Ovary (tissue), 7 donors: ENCODE measurements at regions not wholly inside any gene's neighbourhood (a gene's known extent, or its start where the extent isn't known, plus 50 kb on each side); places are given as distances from the start of the nearest gene placed in this dataset.

Experiments used
- DNase-seq, 5 donors: peaks; one replicate each; pipeline ENCODE4 v3.0.0-alpha.2; 2019 to 2020
- H3K27ac ChIP-seq, 2 donors: fragments of 200-600 bp; one replicate each; pipeline versions ENCODE4 v1.5.1 to v1.8.0; 2019 to 2022
- H3K27me3 ChIP-seq: fragments of 200-600 bp; one replicate; pipeline ENCODE4 v1.8.0; 2022
- H3K36me3 ChIP-seq: fragments of 200-600 bp; sonication (generic); one replicate; pipeline ENCODE4 v1.5.1; 2019
- H3K4me1 ChIP-seq: one replicate; pipeline ENCODE4 v1.8.1; 2013; ENCODE audit warnings: mild to moderate bottlenecking, moderate library complexity; ENCODE audit not compliant: insufficient read depth
- H3K4me3 ChIP-seq: fragments of 200-600 bp; sonication (generic); one replicate; pipeline ENCODE4 v1.5.1; 2017
- H3K9me3 ChIP-seq, 2 donors: fragments of 200-600 bp in 1 of 2; sonication (generic) in 1 of 2; one replicate each; pipeline versions ENCODE4 v1.5.1 to v1.8.1; 2013 to 2019; ENCODE audit warnings: mild to moderate bottlenecking in 1 of 2, moderate library complexity in 1 of 2
- CTCF ChIP-seq, 3 donors: fragments of 450-650 bp in 2 of 3; fragments of 200-600 bp in 1 of 3; IDR thresholded peaks; one replicate each; pipeline versions ENCODE4 v1.5.1 to v1.8.0; 2016 to 2022; ENCODE audit warnings: antibody characterized with exemption in 3 of 3, mild to moderate bottlenecking in 1 of 3
- EP300 ChIP-seq: sonication (generic); formaldehyde crosslinking; IDR thresholded peaks from one replicate; pipeline ENCODE4 v1.6.1; 2017; ENCODE audit warnings: antibody characterized with exemption
- POLR2A ChIP-seq: fragments of 450-650 bp; IDR thresholded peaks from one replicate; pipeline ENCODE4 v1.6.1; 2017; ENCODE audit warnings: antibody characterized with exemption, mild to moderate bottlenecking, moderate library complexity
- WGBS, 3 donors: extraction: QIAGEN DNeasy Blood & Tissue Kit in 1 of 3; methylation state at CpG; one replicate each; pipeline versions ENCODE4 v1.1.5 to v1.1.7; 2013 to 2017; 5-methylcytosine and 5-hydroxymethylcytosine counted together
- intact Hi-C, 4 donors: fragments of 100-400 bp; cut with DNase I; formaldehyde crosslinking; loops; one replicate each; pipeline versions ENCODE4 v1.11.0 to v1.15.1; 2022 to 2023
- donor health status: DM: no; HTN: no; CAD: no; lungs with moderate emphysema.
- donor health status: DM: no; HTN: no; CAD: no.
- donor health status: Bipolar disorder and iron deficiency.
- donor health status: DM: no; HTN: no; CAD: no.
- donor health status: DM: yes; HTN: yes; CAD: no.

DNA sequence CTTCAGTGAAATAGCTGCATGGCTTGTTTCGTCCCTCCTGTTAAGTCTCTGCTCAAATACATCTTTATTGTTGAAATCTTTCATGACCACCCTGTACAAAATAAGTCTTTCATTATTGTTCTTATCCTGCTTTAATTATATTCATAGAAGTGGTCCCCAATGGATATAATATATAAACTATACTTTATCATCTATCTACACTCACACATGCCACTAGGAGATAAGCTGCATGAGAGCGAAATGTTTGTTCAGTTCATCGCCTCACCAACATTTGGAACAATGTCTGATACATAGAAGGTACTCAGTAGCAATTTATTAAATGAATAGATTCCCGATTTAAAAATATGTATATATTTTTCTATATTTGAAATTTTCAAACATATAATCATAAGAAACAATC is 254.0 kb upstream of the ATXN7L3B start:
- H3K9me3 ChIP-seq, result no peaks in the 10 kb centered on the region
- 93 to 94% (median 94%) methylated on average over 4 of the region's 4 CpGs for WGBS, 3 donors

GRCh38 chr12:74285773-74286172 is 251.9 kb upstream of the ATXN7L3B start:
- WGBS, 3 donors, result 50 to 53% (median 50%) methylated on average over 2 of the region's 2 CpGs
- Histone ChIP-seq H3K4me3 (no peak overlapping the region), H3K4me1 (no peaks in the 10 kb centered on the region), H3K36me3 (no peaks in the 10 kb centered on the region), H3K27me3 (no peaks in the 10 kb centered on the region), H3K9me3 (no peaks in the 10 kb centered on the region), H3K27ac (no peak overlapping the region)
- intact Hi-C loops, result no loop called here
- DNase-seq, result no peak
- TF ChIP-seq POLR2A (no peak), EP300 (no peak), CTCF (IDR thresholded peaks at IDR 0.05) (no peak)

More for the DNA sequence above, 254.0 kb upstream of the ATXN7L3B start:
- no peaks in the 10 kb centered on the region for H3K27me3 ChIP-seq
- no peak overlapping the region for H3K4me3 ChIP-seq
- no peak for DNase-seq
- no peaks in the 10 kb centered on the region for H3K36me3 ChIP-seq
- H3K4me1 ChIP-seq, result no peaks in the 10 kb centered on the region
- TF ChIP-seq POLR2A (no peak), EP300 (no peak), CTCF (IDR thresholded peaks at IDR 0.05) (no peak)
- intact Hi-C loops, result no loop called here
- H3K27ac ChIP-seq, result no peak overlapping the region

DNA sequence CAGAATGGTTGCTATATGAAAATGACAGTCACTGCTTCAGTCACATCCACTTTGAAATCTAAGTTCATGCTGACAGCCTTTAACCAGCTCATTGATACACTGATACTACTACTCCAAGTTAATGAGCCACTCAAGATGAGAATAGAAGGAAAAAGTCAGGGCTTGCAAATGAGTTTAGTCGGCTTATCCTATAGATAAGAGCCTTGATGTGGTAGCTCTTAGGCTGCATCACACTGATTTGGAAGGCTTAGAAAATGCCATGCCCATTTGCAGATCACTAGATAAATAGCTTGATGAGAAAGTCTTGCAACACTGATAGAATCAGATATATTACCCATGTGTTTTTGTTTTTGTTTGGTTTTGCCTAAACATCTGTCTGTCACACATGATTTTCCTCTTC is 251.4 kb upstream of the ATXN7L3B start:
- Histone ChIP-seq H3K4me1 (no peaks in the 10 kb centered on the region), H3K9me3 (no peaks in the 10 kb centered on the region), H3K27me3 (no peaks in the 10 kb centered on the region), H3K4me3 (no peak overlapping the region), H3K27ac (no peak overlapping the region), H3K36me3 (no peaks in the 10 kb centered on the region)
- WGBS, 3 donors, result 61 to 90% (median 83%) methylated on average over 1 of the region's 1 CpG
- no peak for TF ChIP-seq POLR2A
- no peak for TF ChIP-seq CTCF (IDR thresholded peaks at IDR 0.05)
- TF ChIP-seq EP300, result no peak
- DNase-seq, result no peak
- intact Hi-C loops, result no loop called here

- intact Hi-C loops, result no loop called here
These were observed 245.1 kb upstream of the ATXN7L3B start for GRCh38 chr12:74292351-74293194.

More at GRCh38 chr12:74292351-74293194, 245.1 kb upstream of the ATXN7L3B start:
- 93 to 94% (median 94%) methylated on average over 30 of the region's 30 CpGs for WGBS, 3 donors
- TF ChIP-seq EP300 (no peak), CTCF (IDR thresholded peaks at IDR 0.05) (no peak), POLR2A (no peak)
- DNase-seq, result no peak
- Histone ChIP-seq H3K4me1 (no peaks in the 10 kb centered on the region), H3K36me3 (no peaks in the 10 kb centered on the region), H3K4me3 (no peak overlapping the region), H3K9me3 (no peaks in the 10 kb centered on the region), H3K27ac (no peak overlapping the region), H3K27me3 (no peaks in the 10 kb centered on the region)
